COLO668 (cell line): ENCODE measurements at regions not wholly inside any gene's neighbourhood (a gene's known extent, or its start where the extent isn't known, plus 50 kb on each side); places are given as distances from the start of the nearest gene placed in this dataset.

ENCODE experiments used
- DNase-seq: peaks from one replicate; lab custom pipeline; 2025; ENCODE audit not compliant: unreplicated experiment; lab: John Stamatoyannopoulos, UW

GRCh38 chr6:84422380-84422968 lies 195.0 kb upstream of the CEP162 start:
- DNase-seq: peak; percentile 13

- DNase-seq: no peak
These were observed 193.6 kb upstream of the CEP162 start for GRCh38 chr6:84421031-84421430.

DNA sequence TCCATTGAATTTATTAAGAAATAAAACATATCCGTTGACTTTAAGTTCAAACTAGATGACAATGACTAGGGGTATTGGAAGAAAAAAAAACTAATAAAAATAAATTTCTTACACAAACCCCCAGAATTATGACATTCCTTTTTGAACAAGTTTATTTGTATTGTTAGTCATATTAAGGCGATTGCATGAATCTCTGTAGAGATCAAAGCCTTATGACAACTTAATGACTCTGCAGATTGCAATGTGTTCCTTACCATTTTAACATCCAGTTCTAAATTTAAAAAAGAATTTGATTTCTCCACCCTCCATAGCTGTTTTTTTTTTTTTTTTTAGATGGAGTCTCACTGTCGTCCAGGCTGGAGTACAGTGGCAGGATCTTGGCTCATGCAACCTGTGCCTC lies 189.8 kb upstream of the CEP162 start:
- no peak for DNase-seq

DNA sequence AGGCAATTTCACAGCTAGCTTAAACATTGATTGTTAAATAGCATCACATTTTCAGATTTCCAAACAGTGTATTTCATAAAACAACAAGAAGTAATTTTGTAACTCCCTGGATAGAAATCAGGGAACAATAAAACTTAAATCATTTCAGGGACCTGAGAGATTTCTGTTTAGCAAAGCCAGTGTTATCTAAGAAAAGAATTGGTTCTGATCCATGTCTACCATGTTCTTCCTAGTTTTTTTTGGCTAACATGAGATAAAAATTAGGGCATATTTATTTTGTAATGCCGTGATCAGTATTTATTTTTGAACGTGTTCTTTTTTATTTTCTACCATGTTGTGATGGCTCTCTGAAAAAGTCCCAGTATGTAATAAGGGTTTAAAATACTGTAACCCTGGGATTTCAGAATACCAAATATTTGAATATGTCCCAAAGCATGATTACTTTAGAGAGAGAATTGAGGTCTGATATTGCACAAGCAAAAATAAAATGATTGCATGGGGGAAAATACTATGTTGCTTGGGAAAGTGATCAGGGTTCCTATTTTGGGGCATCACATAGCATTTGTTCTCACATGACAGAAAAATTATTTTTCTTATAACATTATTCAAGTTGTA lies 188.7 kb upstream of the CEP162 start:
- no peak for DNase-seq

DNA sequence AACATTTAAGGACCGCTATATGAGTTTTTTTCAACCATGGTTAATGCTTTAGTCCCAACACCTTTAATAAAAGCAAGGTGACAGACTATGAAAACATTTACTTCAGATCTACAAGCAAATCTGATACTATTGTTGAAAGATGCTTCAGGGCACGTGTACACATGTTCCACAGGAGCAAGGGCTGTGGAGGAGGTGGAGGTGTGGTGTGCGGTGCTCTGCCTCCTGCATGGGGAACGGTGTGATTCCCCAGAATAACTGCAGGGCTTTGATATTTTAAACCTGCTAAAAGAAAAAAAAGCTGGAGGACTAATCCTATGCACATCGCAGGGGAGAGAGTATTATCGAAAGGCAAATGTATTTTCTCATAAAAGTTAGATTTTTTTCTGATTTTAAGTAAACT lies 188.1 kb upstream of the CEP162 start:
- DNase-seq: no peak

DNA sequence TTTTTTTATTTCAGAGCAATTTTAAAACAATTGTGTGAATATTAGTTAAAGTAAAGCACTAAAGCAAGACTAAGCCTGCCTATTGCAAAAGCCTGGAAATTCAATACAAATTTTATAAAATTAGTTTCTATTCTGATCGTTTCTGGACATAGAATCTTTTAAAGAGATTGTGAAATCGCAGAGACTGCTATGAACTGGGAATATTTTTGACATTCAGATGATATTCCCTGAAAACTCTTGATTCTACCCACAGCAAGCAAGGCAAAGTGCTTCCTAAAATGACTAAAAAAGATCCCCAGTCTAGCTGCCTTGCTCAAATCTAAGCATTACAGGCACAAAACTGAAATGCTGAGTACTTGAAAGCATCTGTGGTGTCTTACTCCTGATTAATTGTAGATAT lies 187.6 kb upstream of the CEP162 start:
- no peak for DNase-seq

- no peak for DNase-seq
These were observed 187.1 kb upstream of the CEP162 start for GRCh38 chr6:84414531-84414930.

DNA sequence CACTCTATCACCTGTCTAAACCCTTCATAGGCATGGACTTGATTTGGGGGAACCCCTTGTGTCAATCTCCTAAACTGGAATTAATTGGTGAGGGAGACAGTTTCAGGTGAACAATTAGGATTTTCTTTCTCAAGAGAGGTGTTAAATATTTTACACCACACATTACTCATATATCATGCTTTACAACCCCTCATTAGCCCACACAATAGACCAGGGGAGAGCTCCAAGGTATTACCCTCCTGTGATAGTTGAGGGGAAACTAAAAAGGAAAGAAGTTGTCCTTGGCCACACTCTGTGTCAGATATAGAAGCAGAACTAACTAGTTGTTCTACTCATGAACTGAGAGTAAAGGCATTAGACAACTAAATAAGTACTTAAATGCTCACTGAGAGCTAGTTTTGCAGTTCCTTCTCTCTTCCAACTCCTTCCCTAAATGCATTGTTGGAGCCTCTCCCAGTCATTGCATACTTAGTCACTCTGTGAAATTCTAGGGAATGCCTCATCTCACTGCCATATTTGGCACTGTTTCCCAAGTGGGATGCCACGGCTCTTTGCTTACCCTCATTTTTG lies 183.7 kb upstream of the CEP162 start:
- DNase-seq: no peak

- DNase-seq: no peak
These were observed 182.5 kb upstream of the CEP162 start for GRCh38 chr6:84409911-84410310.

GRCh38 chr6:84408028-84408427 lies 180.6 kb upstream of the CEP162 start:
- no peak for DNase-seq

DNA sequence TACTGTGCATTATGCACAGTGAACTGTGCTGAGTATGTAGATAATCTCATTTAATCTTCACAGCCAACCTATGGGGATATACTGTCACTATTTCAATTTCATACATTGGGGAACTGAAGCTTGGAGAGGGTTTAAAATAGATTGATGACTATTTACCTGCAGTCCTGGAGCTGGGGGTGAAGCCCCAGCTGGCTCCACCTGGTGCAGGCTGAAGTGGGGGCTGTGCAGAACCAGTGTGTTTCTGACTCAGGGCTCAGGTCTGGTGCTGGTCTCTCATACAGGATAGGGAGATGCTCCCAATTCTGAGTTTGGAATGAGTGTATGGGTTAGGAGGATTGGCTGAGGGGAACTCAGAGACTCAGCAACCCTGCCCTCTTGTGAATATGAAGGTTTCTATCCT lies 176.1 kb upstream of the CEP162 start:
- no peak for DNase-seq

DNA sequence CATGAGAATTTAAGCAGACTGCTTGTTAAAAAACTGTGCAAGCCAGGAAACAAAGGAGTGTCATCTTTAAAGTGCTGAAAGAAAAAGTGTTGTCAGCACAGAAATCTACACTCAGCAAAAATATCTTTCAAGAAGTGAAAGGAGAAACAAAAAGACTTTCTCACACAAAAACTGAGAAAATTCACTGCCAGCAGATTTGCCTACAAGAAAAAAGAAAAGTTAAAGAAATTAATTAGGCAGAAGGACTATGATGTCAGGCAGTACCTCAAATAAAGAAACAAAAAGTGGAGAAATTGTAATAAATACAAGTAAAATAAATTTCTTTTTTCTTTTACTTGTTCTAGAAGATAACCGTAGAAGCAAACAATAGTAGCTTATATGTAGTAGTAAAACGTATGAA lies 171.6 kb upstream of the CEP162 start:
- no peak for DNase-seq

GRCh38 chr6:84392261-84392660 lies 164.8 kb upstream of the CEP162 start:
- no peak for DNase-seq

- no peak for DNase-seq
These were observed 163.4 kb upstream of the CEP162 start for GRCh38 chr6:84390851-84391250.

GRCh38 chr6:84390334-84390733 lies 162.9 kb upstream of the CEP162 start:
- no peak for DNase-seq

GRCh38 chr6:84379142-84379541 lies 151.7 kb upstream of the CEP162 start:
- no peak for DNase-seq

GRCh38 chr6:84372290-84372689 lies 144.8 kb upstream of the CEP162 start:
- DNase-seq: no peak

DNA sequence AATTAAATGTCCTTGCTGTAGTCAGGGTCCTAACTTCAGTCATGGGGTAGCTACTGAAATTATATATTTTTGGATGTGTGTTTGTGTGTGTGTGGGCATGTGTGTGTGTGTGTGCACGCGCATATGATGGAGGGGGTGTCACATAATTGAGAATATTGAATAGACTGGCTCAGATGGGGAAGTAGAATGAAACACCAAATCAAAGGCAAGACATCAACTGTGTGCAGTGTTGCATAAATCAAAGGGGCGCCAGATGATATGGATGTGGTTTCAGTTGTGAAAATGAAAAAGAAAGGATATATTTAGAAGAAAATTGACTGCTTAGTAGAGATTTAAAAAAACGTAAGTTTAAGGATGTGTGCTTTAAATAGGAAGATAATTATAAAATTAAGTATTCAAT lies 144.2 kb upstream of the CEP162 start:
- DNase-seq: no peak

DNA sequence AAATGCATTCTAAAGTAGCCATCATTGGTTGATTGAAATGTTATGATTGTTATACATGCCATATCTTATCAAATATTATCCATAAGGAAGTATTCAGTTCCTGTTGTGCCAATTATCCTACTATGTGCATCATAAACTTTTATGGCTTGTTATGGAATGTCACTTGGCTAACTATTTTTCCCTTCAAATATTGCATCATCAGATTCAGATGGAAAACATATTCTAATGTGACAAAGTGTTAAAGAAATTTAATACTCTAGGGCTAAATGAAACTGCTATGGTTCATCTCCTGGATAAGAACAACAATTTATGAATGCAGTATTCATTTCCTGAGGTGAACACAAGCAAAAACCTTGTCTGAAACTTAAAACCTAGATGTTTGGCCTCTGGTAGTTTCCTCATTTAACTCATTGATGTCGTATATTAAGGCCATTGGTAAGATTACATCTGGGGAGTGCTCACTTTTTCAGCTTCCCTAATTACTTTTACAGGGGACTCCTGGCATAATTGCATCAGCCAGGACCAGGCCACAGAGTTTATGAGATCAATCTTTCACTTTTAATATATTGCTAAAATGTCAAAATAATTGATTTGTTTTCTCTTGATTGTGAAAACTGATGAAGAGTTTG lies 134.9 kb upstream of the CEP162 start:
- no peak for DNase-seq

DNA sequence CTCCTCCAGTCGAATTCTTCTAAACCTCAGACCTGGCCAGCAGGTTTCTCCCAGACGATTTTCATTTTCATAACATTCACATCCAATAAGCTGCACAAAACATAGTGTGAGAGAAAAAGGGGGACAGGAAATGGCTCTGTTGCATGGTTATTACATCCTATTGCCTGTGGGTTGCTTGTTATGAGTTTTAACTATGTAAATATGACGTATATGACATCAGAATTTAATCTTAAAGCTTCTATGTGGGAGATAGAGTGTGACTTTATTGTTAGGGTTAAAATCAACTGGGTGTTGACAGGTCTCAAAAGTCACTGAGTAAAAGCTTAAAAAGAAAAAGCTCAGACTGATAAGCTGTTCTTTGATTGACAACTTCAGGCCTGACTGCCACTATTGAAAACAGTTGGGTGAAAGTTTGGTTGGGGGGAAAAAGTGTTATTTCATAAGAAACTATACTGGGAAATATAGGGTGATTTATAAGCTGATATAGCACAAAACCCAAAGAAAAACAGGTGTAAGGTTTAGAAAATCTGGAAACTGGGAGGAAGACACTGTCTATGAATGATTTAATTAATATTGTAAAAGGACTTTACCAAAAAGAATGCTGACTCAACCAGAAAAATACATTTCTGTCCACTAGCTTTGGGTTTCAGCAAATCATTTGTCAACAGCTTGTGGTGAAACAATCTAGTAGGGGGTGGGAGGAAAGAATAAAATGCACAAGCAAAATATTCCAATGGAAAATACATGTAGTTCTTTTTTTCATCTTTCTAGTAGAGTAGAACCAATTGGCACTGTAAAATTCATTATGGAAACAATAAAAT lies 134.1 kb upstream of the CEP162 start:
- no peak for DNase-seq

GRCh38 chr6:84360039-84360438 lies 132.6 kb upstream of the CEP162 start:
- no peak for DNase-seq

- no peak for DNase-seq
These were observed 131.1 kb upstream of the CEP162 start for GRCh38 chr6:84358581-84358980.
